ENCODE measurements at regions not wholly inside any gene's neighbourhood (a gene's known extent, or its start where the extent isn't known, plus 50 kb on each side); places are given as distances from the start of the nearest gene placed in this dataset.
"Not testable (repeated sequence)": the region's sequence is repeated elsewhere in the genome, so short reads cannot be mapped to it uniquely, and the experiment has no call there.

DNA sequence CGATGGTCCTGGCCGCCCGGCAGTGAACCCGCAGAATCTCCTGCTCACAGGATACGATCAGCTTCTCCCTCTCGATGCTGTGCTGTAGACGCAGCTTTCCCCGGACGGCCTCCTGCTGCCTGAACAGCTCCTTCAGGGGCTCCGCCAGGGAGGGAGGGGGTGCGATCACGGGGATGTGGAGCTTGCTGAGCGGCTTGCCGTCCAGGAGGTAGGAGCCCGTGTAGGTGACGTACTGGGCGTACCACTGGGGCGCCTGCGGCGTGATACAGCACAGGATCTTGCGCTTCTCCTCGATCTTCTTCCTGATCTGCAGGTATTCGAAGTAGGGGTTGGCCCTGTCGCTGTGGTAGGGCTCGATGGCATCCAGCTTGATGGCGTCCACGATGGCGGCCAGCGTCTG lies 189.6 kb upstream of the CXorf51B start:
- not testable (repeated sequence) for H3K27ac ChIP-seq (ENCODE audit: low read depth in 1 of 2, low read length in 2 of 2); H3K36me3 ChIP-seq (ENCODE audit: control insufficient read depth in 4 of 4, insufficient read depth in 3 of 4, low read depth in 1 of 4, low read length in 3 of 4); H3K4me1 ChIP-seq (ENCODE audit: control insufficient read depth in 4 of 4, insufficient read depth in 4 of 4, low read length in 3 of 4); DNase-seq (ENCODE audit: low spot score); H3K27me3 ChIP-seq (ENCODE audit: control insufficient read depth in 4 of 4, insufficient read depth in 4 of 4, low read length in 3 of 4); H3K9me3 ChIP-seq (ENCODE audit: control insufficient read depth in 4 of 4, low read length in 3 of 4); H3K4me3 ChIP-seq (ENCODE audit: low read depth in 1 of 3, low read length in 3 of 3); H3K9ac ChIP-seq (ENCODE audit: low read depth in 1 of 2, low read length in 2 of 2)
- 54% methylated on average over 28 of the region's 29 CpGs for WGBS

DNA sequence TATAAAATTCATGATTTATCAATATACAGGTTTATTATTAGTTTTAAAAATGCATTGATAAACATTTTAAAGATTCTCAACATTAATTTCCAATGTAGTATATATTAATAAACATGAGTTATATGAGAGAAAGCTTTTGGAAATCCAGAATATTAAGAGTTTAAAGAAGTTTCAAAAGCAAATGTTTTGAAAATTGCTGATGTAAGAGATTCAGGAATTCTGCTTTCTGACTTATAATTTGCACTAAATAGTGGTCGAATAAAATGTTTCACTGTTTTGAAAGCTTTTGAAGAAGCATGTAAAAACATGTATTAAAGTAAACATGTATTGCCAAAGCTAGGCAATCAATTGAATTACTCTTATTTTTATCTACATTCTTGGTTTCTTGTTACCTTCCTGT lies 151.2 kb upstream of the CXorf51B start:
- H3K9ac ChIP-seq (ENCODE audit: low read depth in 1 of 2, low read length in 2 of 2) = no peak overlapping the region
- peaks cover 0 to 5% (median 2%) of the 10 kb centered on the region in 4 donors for H3K9me3 ChIP-seq (ENCODE audit: control insufficient read depth in 4 of 4, low read length in 3 of 4)
- no peak overlapping the region for H3K27ac ChIP-seq (ENCODE audit: low read depth in 1 of 2, low read length in 2 of 2)
- H3K36me3 ChIP-seq (ENCODE audit: control insufficient read depth in 4 of 4, insufficient read depth in 3 of 4, low read depth in 1 of 4, low read length in 3 of 4) = no peaks in the 10 kb centered on the region
- H3K4me3 ChIP-seq (ENCODE audit: low read depth in 1 of 3, low read length in 3 of 3) = no peak overlapping the region
- H3K27me3 ChIP-seq (ENCODE audit: control insufficient read depth in 4 of 4, insufficient read depth in 4 of 4, low read length in 3 of 4) = no peaks in the 10 kb centered on the region
- DNase-seq (ENCODE audit: low spot score) = no peak
- no peaks in the 10 kb centered on the region for H3K4me1 ChIP-seq (ENCODE audit: control insufficient read depth in 4 of 4, insufficient read depth in 4 of 4, low read length in 3 of 4)
- TF ChIP-seq, protein P1, sequence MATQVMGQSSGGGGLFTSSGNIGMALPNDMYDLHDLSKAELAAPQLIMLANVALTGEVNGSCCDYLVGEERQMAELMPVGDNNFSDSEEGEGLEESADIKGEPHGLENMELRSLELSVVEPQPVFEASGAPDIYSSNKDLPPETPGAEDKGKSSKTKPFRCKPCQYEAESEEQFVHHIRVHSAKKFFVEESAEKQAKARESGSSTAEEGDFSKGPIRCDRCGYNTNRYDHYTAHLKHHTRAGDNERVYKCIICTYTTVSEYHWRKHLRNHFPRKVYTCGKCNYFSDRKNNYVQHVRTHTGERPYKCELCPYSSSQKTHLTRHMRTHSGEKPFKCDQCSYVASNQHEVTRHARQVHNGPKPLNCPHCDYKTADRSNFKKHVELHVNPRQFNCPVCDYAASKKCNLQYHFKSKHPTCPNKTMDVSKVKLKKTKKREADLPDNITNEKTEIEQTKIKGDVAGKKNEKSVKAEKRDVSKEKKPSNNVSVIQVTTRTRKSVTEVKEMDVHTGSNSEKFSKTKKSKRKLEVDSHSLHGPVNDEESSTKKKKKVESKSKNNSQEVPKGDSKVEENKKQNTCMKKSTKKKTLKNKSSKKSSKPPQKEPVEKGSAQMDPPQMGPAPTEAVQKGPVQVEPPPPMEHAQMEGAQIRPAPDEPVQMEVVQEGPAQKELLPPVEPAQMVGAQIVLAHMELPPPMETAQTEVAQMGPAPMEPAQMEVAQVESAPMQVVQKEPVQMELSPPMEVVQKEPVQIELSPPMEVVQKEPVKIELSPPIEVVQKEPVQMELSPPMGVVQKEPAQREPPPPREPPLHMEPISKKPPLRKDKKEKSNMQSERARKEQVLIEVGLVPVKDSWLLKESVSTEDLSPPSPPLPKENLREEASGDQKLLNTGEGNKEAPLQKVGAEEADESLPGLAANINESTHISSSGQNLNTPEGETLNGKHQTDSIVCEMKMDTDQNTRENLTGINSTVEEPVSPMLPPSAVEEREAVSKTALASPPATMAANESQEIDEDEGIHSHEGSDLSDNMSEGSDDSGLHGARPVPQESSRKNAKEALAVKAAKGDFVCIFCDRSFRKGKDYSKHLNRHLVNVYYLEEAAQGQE (IDR thresholded peaks at IDR 0.05) = no peak
- TF ChIP-seq FOXA1 (IDR thresholded peaks at IDR 0.05) = no peak
- TF ChIP-seq RXRA (IDR thresholded peaks at IDR 0.05) = no peak
- no peak for TF ChIP-seq YY1 (IDR thresholded peaks at IDR 0.05)
- no peak for TF ChIP-seq FOXA2 (IDR thresholded peaks at IDR 0.05)
- TF ChIP-seq NR2F2 (IDR thresholded peaks at IDR 0.05) = no peak
- TF ChIP-seq, protein P2, sequence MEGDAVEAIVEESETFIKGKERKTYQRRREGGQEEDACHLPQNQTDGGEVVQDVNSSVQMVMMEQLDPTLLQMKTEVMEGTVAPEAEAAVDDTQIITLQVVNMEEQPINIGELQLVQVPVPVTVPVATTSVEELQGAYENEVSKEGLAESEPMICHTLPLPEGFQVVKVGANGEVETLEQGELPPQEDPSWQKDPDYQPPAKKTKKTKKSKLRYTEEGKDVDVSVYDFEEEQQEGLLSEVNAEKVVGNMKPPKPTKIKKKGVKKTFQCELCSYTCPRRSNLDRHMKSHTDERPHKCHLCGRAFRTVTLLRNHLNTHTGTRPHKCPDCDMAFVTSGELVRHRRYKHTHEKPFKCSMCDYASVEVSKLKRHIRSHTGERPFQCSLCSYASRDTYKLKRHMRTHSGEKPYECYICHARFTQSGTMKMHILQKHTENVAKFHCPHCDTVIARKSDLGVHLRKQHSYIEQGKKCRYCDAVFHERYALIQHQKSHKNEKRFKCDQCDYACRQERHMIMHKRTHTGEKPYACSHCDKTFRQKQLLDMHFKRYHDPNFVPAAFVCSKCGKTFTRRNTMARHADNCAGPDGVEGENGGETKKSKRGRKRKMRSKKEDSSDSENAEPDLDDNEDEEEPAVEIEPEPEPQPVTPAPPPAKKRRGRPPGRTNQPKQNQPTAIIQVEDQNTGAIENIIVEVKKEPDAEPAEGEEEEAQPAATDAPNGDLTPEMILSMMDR (IDR thresholded peaks at IDR 0.05; ENCODE audit: low read depth, low read length, missing input control) = no peak
- TF ChIP-seq, protein P3, sequence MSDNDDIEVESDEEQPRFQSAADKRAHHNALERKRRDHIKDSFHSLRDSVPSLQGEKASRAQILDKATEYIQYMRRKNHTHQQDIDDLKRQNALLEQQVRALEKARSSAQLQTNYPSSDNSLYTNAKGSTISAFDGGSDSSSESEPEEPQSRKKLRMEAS (IDR thresholded peaks at IDR 0.05) = no peak
- no peak for TF ChIP-seq EGR1 (IDR thresholded peaks at IDR 0.05; ENCODE audit: low read depth in 2 of 2)
- TF ChIP-seq TAF1 (conservative IDR thresholded peaks at IDR 0.05) = no peak
- TF ChIP-seq SP1 (IDR thresholded peaks at IDR 0.05) = no peak
- TF ChIP-seq, protein P4, sequence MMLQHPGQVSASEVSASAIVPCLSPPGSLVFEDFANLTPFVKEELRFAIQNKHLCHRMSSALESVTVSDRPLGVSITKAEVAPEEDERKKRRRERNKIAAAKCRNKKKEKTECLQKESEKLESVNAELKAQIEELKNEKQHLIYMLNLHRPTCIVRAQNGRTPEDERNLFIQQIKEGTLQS (IDR thresholded peaks at IDR 0.05) = no peak
- TF ChIP-seq RAD21 (IDR thresholded peaks at IDR 0.05) = no peak
- TF ChIP-seq, protein P5, sequence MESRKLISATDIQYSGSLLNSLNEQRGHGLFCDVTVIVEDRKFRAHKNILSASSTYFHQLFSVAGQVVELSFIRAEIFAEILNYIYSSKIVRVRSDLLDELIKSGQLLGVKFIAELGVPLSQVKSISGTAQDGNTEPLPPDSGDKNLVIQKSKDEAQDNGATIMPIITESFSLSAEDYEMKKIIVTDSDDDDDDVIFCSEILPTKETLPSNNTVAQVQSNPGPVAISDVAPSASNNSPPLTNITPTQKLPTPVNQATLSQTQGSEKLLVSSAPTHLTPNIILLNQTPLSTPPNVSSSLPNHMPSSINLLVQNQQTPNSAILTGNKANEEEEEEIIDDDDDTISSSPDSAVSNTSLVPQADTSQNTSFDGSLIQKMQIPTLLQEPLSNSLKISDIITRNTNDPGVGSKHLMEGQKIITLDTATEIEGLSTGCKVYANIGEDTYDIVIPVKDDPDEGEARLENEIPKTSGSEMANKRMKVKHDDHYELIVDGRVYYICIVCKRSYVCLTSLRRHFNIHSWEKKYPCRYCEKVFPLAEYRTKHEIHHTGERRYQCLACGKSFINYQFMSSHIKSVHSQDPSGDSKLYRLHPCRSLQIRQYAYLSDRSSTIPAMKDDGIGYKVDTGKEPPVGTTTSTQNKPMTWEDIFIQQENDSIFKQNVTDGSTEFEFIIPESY (IDR thresholded peaks at IDR 0.05) = no peak
- no peak for TF ChIP-seq HNF4A (conservative IDR thresholded peaks at IDR 0.05)
- TF ChIP-seq HNF4G (IDR thresholded peaks at IDR 0.05) = no peak
- TF ChIP-seq JUND (IDR thresholded peaks at IDR 0.05) = no peak
- TF ChIP-seq GABPA (IDR thresholded peaks at IDR 0.05 in 1 of 2, conservative IDR thresholded peaks at IDR 0.05 in 1 of 2) = no peak
- WGBS = 59% methylated on average over 1 of the region's 1 CpG

Data from liver (tissue), 8 donors.